IgD-negative memory B cell (primary cell): ENCODE measurements at regions not wholly inside any gene's neighbourhood (a gene's known extent, or its start where the extent isn't known, plus 50 kb on each side); places are given as distances from the start of the nearest gene placed in this dataset.
A peak's percentile ranks its signal among the peaks of the same experiment; 100 is the strongest.

ENCODE experiments used
- H3K27ac Mint-ChIP-seq, 3 donors: one replicate each; pipeline ENCODE4 v1.8.0; 2020 to 2022; ENCODE audit warnings: mild to moderate bottlenecking in 3 of 3, mixed read lengths in 3 of 3, moderate library complexity in 1 of 3
- H3K27me3 Mint-ChIP-seq: one replicate; pipeline ENCODE4 v1.8.0; 2021; ENCODE audit warnings: mixed read lengths
- H3K36me3 Mint-ChIP-seq: one replicate; pipeline ENCODE4 v1.8.0; 2020; ENCODE audit warnings: mild to moderate bottlenecking, mixed read lengths
- H3K4me1 Mint-ChIP-seq, 3 donors: one replicate each; pipeline ENCODE4 v1.8.0; 2020 to 2022; ENCODE audit warnings: mixed read lengths in 3 of 3, mild to moderate bottlenecking in 1 of 3
- H3K4me3 Mint-ChIP-seq, 4 donors: one replicate each; pipeline ENCODE4 v1.8.0; 2020 to 2022; ENCODE audit warnings: mild to moderate bottlenecking in 4 of 4, mixed read lengths in 4 of 4, moderate library complexity in 3 of 4
- H3K9me3 Mint-ChIP-seq, 3 donors: one replicate each; pipeline ENCODE4 v1.8.0; 2020 to 2021; ENCODE audit warnings: mixed read lengths in 3 of 3, mild to moderate bottlenecking in 1 of 3

- Mint-ChIP-seq H3K4me1 (no peaks in the 10 kb centered on the region), H3K27ac (no peak overlapping the region), H3K9me3 (no peaks in the 10 kb centered on the region), H3K36me3 (no peaks in the 10 kb centered on the region), H3K27me3 (no peaks in the 10 kb centered on the region), H3K4me3 (no peak overlapping the region)
These were observed 90.9 kb upstream of the GRIA1 start for GRCh38 chr5:153399595-153399994.

- Mint-ChIP-seq H3K27ac (no peak overlapping the region), H3K9me3 (no peaks in the 10 kb centered on the region), H3K4me1 (no peaks in the 10 kb centered on the region), H3K4me3 (no peak overlapping the region), H3K27me3 (no peaks in the 10 kb centered on the region), H3K36me3 (no peaks in the 10 kb centered on the region)
These were observed 89.5 kb upstream of the GRIA1 start for GRCh38 chr5:153400931-153401330.

- Mint-ChIP-seq H3K4me1 (no peaks in the 10 kb centered on the region), H3K4me3 (no peak overlapping the region), H3K36me3 (no peaks in the 10 kb centered on the region), H3K27ac (no peak overlapping the region), H3K27me3 (no peaks in the 10 kb centered on the region), H3K9me3 (no peaks in the 10 kb centered on the region)
These were observed 87.9 kb upstream of the GRIA1 start for GRCh38 chr5:153402550-153402949.

- Mint-ChIP-seq H3K27ac (no peak overlapping the region), H3K36me3 (no peaks in the 10 kb centered on the region), H3K4me3 (no peak overlapping the region), H3K9me3 (no peaks in the 10 kb centered on the region), H3K4me1 (no peaks in the 10 kb centered on the region), H3K27me3 (no peaks in the 10 kb centered on the region)
These were observed 87.0 kb upstream of the GRIA1 start for GRCh38 chr5:153403470-153403869.

GRCh38 chr5:153404747-153405146, 85.7 kb upstream of the GRIA1 start:
- no peaks in the 10 kb centered on the region for H3K27me3 Mint-ChIP-seq
- no peak overlapping the region for H3K27ac Mint-ChIP-seq
- H3K4me3 Mint-ChIP-seq: no peak overlapping the region

GRCh38 chr5:153421676-153422075, 68.8 kb upstream of the GRIA1 start:
- no peak overlapping the region for H3K4me3 Mint-ChIP-seq
- no peaks in the 10 kb centered on the region for H3K36me3 Mint-ChIP-seq
- peaks cover 2 to 6% (median 2%) of the 10 kb centered on the region in 3 donors for H3K9me3 Mint-ChIP-seq
- no peaks in the 10 kb centered on the region for H3K4me1 Mint-ChIP-seq
- H3K27me3 Mint-ChIP-seq: no peaks in the 10 kb centered on the region
- no peak overlapping the region for H3K27ac Mint-ChIP-seq

More at GRCh38 chr5:153404747-153405146, 85.7 kb upstream of the GRIA1 start:
- no peaks in the 10 kb centered on the region for H3K36me3 Mint-ChIP-seq
- H3K4me1 Mint-ChIP-seq: no peaks in the 10 kb centered on the region
- no peaks in the 10 kb centered on the region for H3K9me3 Mint-ChIP-seq

- Mint-ChIP-seq H3K36me3 (no peaks in the 10 kb centered on the region), H3K9me3 (peaks cover 2 to 6% (median 2%) of the 10 kb centered on the region in 3 donors), H3K4me1 (no peaks in the 10 kb centered on the region), H3K27me3 (no peaks in the 10 kb centered on the region), H3K4me3 (no peak overlapping the region), H3K27ac (no peak overlapping the region)
These were observed 64.6 kb upstream of the GRIA1 start for GRCh38 chr5:153425914-153426313.

GRCh38 chr5:153429761-153430380, 60.6 kb upstream of the GRIA1 start:
- H3K36me3 Mint-ChIP-seq: no peaks in the 10 kb centered on the region
- H3K27ac Mint-ChIP-seq: no peak overlapping the region
- H3K4me3 Mint-ChIP-seq: no peak overlapping the region
- no peaks in the 10 kb centered on the region for H3K27me3 Mint-ChIP-seq
- H3K4me1 Mint-ChIP-seq: no peaks in the 10 kb centered on the region
- H3K9me3 Mint-ChIP-seq: peaks cover 0 to under 1% (median 0%) of the 10 kb centered on the region in 3 donors

- H3K4me1 Mint-ChIP-seq: no peaks in the 10 kb centered on the region
- H3K9me3 Mint-ChIP-seq: peaks cover 0 to 2% (median 0%) of the 10 kb centered on the region in 3 donors
- no peak overlapping the region for H3K4me3 Mint-ChIP-seq
- H3K36me3 Mint-ChIP-seq: no peaks in the 10 kb centered on the region
- H3K27ac Mint-ChIP-seq: peak overlapping the region in 1 of 3 donors; percentile 59
- no peaks in the 10 kb centered on the region for H3K27me3 Mint-ChIP-seq
These were observed 57.9 kb upstream of the GRIA1 start for GRCh38 chr5:153432583-153432982.

- no peak overlapping the region for H3K4me3 Mint-ChIP-seq
- H3K4me1 Mint-ChIP-seq: no peaks in the 10 kb centered on the region
- H3K27me3 Mint-ChIP-seq: no peaks in the 10 kb centered on the region
- H3K27ac Mint-ChIP-seq: no peak overlapping the region
- H3K36me3 Mint-ChIP-seq: no peaks in the 10 kb centered on the region
- H3K9me3 Mint-ChIP-seq: peaks cover 0 to 2% (median 0%) of the 10 kb centered on the region in 3 donors
These were observed 53.2 kb upstream of the GRIA1 start for GRCh38 chr5:153437251-153437650.

GRCh38 chr5:153439130-153439529, 51.3 kb upstream of the GRIA1 start:
- Mint-ChIP-seq H3K36me3 (no peaks in the 10 kb centered on the region), H3K27ac (no peak overlapping the region), H3K4me1 (no peaks in the 10 kb centered on the region), H3K9me3 (peaks cover 0 to 2% (median 0%) of the 10 kb centered on the region in 3 donors), H3K4me3 (no peak overlapping the region), H3K27me3 (no peaks in the 10 kb centered on the region)
